NCI-H1092 (cell line): ENCODE measurements at regions not wholly inside any gene's neighbourhood (a gene's known extent, or its start where the extent isn't known, plus 50 kb on each side); places are given as distances from the start of the nearest gene placed in this dataset.
"Not testable (repeated sequence)": the region's sequence is repeated elsewhere in the genome, so short reads cannot be mapped to it uniquely, and the experiment has no call there.

Experiments used
- DNase-seq: peaks from one replicate; lab custom pipeline; 2025; lab: John Stamatoyannopoulos, UW

DNA sequence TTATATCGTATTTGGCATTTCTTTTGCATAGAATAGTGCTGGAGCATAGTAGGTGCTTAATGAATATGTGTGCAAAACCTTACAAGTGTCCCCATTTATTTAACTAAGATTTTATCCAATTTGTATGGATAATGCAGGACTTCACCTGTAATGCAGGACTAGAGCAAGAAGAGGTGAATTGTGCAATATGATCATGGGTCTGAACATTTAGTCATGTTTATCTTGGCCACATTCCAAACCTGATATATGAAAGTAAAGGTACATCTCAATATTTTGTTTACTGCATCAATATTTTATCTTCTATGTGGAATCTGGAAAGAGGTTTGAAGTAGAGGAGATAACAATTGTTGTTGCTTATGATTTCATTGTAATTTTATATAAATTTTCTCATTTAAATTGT, 1626.7 kb upstream of the B3GALT2 start:
- peak; percentile 10 for DNase-seq

DNA sequence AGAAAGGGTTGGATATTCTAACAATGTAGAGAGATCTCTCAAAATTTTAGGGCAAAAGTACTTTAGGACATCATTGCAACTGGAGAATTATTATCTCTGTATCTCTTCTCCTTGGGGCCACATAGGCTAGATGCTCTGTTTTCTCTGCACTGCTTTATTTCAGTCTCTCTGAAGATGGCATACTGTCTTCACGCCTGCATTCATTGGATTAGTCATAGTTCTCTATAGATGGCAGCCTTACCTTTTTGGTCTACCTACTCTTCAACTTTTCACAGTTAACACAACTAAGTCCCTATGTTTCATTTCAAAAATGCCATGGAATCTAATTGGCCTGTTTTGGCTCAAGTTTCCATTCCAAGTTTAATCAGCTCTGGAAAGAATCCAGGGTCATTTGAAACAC, 1623.3 kb upstream of the B3GALT2 start:
- no peak for DNase-seq

DNA sequence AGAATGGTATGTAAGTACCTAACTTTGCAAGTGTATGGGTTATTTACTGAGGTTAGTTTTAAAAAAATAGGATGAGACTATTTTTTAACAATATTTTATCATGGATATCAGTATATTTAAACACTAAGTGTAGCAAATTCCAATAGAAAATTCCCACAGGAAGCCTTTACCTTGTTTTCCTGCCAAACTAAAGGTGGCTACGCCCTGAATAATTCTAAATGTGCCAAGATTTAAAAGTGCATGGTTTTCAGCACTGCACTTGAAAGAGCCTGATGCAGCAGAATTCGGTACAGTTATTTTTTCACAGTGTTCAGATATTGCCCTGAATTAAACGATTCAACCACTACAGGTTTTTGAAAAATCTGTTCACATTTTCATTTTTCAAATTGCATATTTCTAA, 1622.8 kb upstream of the B3GALT2 start:
- DNase-seq: no peak

DNA sequence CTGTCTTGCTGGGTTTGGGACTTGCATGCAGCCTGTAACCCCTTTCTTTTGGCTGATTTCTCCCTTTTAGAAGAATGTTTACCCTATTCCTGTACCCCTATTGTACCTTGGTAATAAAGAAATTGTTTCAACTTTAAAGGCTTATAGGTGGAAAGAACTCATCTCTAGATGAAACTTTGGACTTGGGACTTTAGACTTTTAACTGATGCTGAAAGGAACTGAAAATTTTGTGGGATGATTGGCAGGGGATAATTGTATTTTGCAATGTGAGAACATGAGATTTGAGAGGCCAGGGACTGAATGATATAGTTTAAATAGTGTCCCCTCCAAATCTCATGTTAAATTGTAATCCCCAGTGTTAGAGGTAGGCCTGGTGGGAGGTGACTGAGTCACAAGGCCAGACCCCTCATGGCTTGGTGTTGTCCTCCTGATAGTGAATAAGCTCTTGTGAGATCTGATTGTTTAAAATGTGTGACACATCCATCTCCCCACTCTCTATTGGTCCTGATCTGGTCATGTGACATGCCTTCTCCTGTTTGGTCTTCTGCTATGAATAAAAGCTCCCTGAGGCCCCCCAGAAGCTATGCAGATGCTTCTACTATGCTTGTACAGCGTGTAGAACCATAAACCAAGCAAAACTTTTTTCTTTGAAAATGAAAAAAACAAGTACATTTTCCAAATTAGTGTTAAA, 1621.3 kb upstream of the B3GALT2 start:
- DNase-seq: no peak

DNA sequence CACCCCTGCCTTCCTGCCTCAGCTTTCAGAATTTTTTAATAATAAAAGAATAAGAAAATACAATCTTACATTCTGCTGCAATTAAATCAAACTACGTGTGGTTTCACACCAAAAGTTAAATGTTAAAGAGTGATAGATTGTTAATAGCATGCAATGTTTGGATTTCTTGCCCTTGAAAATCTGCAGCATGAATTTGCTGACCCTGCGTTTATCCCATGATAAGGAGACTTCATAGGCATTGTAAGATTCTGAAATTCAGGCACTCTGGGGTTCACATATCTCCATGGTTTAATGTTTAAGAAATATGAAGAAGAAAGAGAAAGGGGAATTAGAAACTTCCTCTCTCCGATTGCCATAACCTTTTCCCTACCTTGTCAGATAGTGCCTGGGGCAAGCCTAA, 1616.2 kb upstream of the B3GALT2 start:
- no peak for DNase-seq

DNA sequence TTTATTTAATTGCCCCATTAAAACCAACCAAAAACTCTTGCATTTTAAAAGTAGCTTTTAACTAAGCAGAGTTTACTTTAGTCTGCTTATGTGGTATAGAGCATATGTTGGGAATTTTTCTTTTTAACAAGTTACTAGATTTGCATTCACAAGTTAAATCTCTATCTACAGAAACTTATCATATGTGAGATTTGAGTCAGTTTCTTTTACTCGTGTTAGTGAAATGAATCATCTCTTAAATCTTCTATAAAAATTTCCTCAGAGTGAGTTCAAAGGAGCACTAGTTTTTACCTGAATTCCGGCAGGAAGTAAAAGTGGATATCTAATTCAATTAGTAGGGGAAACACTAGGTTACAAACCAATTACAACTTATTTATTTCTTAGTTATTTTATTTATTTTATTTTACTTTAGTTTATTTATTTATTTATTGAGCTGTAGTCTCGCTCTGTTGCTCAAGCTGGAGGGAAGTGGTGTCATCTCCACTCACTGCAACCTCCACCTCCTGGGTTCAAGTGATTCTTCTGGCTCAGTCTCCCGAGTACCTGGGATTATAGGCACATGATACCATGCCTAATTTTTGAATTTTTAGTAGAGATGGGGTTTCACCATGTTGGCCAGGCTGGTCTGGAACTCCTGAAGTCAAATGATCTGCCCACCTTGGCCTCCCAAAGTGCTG, 1609.6 kb upstream of the B3GALT2 start:
- DNase-seq: no peak

DNA sequence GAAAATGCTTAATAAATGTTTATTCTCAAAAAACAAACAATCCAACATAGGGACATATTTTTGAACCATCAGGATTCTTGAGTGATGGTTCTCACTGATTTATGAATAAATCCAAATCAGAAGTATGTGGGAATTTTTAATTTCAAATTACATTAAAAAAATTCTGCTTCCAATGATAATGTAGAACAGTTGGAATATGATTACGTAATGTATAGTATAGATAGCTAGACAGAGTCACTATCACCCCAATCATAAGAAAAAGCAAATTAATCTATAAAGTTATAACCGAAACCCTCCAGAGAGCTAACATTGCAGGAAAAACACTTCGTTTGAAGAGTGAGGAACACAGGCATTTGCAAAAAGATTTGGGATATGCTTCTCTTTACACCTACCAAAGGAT, 1600.6 kb upstream of the B3GALT2 start:
- no peak for DNase-seq

DNA sequence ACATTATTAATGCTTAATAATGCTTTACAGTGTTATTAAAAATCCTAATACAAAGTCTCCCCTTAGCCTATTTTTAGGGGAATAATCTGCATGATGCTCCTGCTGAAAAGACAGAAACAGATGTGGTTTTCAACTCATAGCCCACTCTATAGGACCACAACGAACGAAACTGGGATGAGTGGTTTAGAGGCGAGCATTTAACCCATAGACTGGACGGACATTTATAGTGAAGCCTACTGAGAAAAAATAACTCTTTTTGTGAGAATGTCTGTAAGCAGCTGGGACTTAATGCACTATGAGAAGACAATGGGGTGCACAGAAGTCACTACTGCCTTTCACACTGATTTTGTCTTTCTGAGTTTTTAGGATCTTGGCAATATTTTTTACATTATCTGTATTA, 1599.6 kb upstream of the B3GALT2 start:
- no peak for DNase-seq

DNA sequence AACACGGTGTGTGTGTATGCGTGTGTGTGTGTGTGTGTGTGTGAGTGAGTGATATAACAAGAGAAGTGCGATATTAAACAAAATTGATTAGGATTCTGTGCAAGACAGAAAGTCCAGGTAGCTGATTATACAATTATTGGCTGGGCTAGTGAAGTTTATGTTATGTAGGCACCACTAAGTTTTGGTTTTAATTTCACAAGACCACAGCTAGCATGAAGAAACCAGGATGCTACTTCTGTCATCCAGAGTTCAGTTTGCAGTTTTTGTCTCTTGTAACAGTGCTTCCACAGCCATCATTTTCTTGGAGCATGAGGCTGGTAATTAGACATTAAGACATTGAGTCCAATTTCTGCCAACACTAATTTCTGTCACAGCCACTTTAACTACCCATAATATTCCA, 1590.2 kb upstream of the B3GALT2 start:
- DNase-seq: no peak

DNA sequence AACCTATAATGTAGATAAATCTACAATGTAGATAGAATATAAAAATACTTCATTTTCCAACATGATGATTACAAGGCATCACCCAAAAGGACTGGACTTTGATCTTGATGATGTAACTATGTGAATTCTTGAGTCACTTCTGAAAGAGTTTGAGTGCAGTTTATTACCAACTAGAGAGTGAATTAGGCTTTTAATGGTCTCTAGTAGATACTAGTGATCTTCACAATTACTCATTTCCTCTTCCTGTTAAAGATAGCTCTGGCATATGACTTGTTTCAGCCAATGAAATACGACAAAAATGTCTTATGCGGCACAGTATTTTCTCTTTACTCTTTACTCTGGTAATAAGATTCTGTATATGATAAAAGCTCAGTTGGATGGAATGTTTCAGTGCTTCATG, 1588.1 kb upstream of the B3GALT2 start:
- DNase-seq: no peak

DNA sequence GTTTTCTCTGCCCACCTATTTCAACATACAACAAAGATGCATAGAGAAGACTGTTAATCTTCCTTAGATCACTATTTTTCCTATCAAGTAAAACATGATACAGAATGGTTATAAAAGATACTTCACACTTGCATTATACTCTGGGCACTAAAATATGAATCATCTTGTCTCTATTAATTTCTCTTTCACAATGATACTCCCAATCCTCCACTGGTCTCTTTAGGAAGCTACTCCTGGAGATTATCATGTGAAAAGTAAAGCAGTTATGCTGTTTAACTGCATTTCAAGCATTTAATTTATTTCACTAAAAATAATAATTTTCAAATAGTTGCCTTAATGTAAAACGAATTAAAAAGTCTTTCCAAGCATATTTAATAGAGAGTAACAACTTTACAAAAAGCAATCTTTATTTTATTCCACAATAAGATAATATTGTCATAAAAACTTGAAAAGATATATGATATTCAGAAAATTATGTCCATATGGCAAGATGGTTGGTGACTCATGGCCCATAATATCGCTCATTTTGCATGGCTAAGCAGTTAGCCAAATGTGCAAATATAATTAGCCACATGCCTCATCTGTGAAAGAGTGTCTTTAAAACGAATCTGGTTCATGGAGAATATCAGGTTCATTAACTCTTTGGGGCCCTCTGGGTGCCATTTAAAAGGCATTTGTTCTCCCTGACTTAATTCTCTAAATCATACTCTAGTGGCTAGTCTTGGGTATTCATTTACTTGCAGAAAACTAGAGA, 1569.0 kb upstream of the B3GALT2 start:
- DNase-seq: peak; percentile 10

DNA sequence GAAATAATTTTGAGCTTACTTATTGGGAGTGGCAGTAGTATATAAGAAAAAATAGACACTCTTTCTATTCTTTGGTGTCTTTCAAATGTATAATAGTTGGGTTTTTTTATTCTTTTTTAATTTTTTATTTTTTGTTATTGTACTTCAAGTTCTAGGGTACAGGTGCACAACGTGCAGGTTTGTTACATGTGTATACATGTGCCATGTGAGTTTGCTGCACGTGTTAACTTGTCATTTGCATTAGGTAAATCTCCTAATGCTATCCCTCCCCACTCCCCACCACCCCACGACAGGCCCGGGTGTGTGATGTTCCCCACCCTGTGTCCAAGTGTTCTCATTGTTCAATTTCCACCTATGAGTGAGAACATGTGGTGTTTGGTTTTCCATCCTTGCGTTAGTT, 1552.4 kb upstream of the B3GALT2 start:
- not testable (repeated sequence) for DNase-seq

DNA sequence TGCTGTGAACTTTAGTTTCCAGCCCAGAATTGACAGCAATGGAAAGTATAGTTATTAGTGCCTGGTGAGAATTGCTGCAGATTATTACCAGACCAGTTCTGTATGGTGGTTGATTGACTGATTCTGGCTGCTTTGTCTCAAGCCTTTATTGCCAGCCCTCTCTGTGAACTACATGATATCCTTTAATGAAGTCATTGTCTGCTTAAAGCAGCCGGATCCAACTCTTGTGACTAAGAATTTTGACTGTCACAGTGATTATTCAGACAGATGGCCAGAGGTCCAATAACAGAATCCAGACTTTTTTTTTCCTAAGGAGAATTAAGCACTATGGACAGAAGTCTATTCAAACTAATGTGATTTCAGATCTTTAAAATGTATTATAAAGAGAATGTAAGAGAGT, 1548.6 kb upstream of the B3GALT2 start:
- DNase-seq: no peak

DNA sequence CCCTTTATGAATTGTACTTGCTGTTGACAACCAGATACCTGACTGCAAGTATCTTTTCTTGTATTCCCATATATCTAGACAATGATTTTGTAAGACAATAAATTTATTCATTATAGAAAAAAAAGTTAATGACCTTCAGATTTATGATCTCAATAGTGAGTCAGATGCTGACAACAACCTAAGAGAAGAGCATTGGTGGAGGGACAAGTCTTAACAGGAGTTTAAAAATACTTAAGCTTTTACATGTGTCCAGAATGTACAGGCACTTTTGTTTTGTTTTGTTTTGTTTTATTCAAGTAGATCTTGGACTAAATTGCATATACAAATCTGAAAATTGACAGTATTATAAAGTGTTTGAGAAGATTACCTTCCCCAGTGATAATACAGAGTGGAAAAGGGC, 1544.6 kb upstream of the B3GALT2 start:
- no peak for DNase-seq

DNA sequence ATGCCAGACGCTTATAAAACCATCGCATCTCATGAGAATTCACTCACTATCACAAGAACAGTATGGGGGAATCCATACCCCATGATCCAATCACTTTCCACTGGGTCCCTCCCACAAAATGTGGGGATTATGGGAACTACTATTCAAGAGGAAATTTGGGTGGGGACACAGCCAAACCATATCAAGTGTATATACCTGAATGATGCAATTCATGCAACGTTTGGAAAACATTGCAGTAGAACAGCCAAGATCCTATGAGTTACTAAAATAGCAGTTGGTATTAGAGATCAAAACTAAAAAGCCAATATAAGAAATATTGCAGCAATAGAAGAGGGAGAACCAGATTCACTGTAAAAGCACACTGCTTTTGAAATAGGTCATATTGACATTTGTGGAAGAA, 1543.9 kb upstream of the B3GALT2 start:
- DNase-seq: no peak

DNA sequence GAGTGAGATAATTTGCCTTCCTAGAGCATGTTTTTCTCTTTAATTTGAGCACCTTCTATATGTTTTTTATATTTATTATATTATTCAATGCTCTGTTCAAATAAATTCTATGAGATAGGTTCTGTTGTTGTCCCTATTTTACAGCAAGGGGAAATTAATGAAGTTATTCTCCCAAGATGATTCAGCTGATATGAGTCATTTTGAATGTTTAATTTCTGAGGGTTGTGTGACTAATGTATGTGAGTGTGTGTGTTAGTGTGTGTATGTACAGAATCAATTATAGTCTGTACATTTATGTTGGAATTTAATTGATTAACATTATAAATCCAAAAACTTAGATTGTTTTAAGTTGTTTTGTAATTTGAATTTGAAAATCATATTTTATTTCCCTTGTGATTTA, 1536.7 kb upstream of the B3GALT2 start:
- DNase-seq: no peak

DNA sequence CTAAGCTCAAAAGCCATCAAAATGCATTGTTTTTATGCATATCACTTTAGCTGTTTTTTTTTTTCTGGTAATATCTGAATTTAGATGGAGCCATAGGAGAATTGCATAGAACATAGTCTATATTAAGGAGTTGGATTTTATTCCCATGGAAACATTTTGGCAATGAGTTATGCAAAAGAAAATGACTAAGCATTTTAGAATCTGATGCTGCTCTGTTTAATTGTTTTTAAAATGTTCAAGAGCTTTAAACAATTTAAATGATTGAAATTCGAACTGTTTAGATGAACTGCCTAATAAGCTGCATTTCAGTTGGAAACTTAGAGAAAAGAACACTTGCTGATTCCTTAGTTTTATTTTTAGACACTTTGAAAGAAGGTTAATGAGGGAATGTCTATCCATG, 1531.5 kb upstream of the B3GALT2 start:
- no peak for DNase-seq

DNA sequence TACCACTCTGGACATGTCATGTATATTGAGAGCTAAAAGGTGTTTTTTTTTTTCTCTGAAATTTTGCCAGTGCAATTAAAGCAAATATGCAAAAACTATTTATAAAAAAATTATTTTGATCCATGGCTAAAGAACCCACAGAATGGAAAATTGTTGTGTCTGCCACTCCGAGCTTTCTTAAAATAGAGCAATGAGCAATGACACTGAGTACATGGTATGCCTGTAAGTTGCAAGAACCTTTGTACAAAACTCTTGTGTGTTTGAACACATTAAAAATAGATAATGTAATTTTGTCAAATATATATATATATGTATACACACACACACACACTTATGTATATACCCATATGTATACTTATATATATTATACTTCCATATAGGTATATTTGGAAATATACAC, 1530.9 kb upstream of the B3GALT2 start:
- DNase-seq: no peak

DNA sequence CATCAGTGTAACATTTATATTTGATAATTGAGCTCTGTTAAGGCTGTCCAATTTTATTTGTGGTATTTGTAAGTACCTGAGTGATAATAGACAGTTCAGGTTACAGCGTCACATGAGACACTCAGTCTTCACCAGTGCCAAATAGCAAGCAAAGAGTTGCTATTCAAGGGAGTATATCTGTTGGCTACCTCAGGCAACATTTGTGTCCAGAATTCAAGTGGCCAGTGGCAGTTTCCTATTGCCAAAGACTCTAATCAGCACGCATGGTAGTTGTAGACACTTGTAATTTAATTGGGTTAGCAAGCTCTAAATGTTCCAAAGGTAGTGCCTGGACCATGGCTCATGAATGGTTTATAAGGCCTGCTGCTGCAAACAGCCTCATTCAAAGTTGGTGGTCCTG, 1524.3 kb upstream of the B3GALT2 start:
- DNase-seq: no peak

DNA sequence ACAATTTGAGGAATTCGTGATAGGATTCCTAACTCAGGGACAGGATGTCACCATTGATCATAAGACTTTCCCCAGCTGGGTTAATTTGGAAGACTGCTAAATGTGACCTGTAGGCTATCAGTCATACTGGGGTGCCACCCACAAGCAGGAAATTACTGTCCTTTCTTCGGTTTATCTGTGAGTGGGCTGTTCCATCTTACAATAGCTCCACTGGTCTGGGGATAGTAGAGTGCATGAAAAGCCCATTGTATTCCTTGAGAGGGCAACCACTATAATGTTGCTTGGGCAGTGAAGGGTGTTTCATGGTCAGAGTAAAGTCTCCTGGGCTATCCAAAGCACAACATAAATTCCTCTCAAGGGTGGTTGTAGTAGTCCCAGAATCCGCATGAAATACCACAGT, 1523.0 kb upstream of the B3GALT2 start:
- DNase-seq: no peak

DNA sequence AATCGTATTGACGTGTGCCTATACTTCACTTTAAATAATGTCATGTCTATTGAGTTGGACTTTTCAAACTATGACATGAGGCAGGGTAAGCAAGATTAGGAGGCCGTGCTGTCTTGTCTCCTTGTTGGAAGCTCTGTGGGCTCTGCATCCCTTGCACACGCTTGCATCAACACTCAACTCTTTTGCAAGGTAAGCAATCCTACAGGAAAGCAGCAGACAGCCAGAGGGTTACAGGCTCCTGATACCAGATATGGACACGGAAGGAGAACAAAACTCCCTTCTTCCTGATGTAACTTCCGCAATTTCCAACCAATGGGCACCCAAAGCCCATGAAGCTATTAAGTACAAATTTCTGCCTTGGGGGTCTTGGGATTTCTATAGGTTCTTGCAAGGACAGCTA, 1520.7 kb upstream of the B3GALT2 start:
- no peak for DNase-seq

DNA sequence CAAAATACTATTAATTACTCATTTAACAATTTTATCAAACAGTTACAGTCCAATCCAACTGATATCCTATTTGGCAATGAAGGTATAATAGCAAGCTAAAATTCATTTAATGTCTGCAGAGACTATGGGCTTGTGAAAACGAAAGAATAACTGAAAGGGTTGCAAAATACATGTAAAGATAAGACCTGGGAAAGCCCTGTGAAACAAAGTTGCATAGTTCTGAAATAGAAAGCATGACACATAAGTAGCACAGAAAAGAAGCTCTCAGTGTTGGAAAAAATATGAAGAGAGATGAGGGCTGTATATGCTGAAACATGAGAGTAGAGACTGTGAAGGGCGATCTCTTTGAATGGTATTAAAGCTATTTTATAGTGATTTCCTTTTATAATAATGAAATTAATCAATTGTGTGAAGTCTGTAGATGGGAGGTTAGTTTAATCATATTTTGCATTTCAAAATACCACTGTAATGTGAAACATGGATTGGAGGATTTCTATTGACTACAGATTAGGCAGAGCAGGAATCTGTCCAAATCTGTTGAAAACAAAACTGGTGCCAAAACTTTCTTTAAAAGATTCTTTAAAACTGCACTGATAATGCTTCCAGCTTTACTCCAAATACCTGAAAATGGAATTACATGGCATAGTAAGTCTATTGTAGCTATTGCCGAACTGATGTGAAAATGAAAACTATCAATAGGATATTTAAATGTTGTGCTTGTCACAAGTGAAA, 1518.9 kb upstream of the B3GALT2 start:
- no peak for DNase-seq

DNA sequence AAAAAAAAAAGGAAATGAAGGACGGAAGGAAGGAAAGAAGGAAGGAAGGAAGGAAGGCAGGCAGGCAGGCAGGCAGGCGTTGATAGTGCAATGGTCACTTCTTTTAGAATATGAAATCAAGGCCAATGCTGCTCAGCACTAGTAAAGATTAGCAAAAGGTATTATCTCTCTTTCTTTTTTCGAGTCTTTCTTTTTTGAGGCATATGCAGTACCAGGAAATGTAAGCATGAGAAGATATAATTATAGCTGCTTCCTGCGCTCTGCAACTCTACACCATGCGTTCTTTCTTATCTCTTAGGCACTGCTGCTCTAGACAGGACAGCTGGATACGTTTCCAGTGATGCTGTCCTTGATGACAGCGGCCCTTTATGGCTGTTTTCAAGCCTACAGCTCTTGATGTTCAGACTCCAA, 1512.5 kb upstream of the B3GALT2 start:
- no peak for DNase-seq
